HepG2 (cell line): ENCODE measurements at regions not wholly inside any gene's neighbourhood (a gene's known extent, or its start where the extent isn't known, plus 50 kb on each side); places are given as distances from the start of the nearest gene placed in this dataset.

Experiments
- ATAC-seq: fragments of 200-7000 bp; cut with Tn5 transposase; 3 replicates; pipeline ENCODE4 v1.9.1; 2020; ENCODE audit warnings: mild to moderate bottlenecking, moderate library complexity
- BruUV-seq: library from RNA; stranded (reverse); fragments of 400-500 nt; replicated peaks from 2 replicates; lab custom pipeline; 2021; lab: Mats Ljungman, UMichigan
- CTCF ChIA-PET: fragments of 300-600 bp; formaldehyde crosslinking; extraction: SDS; loops from one replicate; lab custom pipeline; 2021; ENCODE audit warnings: low total read pairs, inconsistent platforms, low intra/inter-chr PET ratio; lab: Yijun Ruan, JAX
- POLR2A ChIA-PET: fragments of 350-600 bp; sonication (Branson Sonifier 250); formaldehyde crosslinking; loops from one replicate; lab custom pipeline; 2020; ENCODE audit warnings: antibody characterized with exemption, inconsistent platforms; lab: Yijun Ruan, JAX
- DNase-seq: peaks from one replicate; pipeline ENCODE4 v3.0.0-alpha.2; 2015; ENCODE audit warnings: low spot score
- FAIRE-seq: peaks from 3 replicates; lab custom pipeline; 2011; peaks lifted over from hg19 to GRCh38; lab: Jason Lieb, UNC
- H2AFZ ChIP-seq: one replicate; pipeline ENCODE4 v1.6.1; 2011; ENCODE audit warnings: low read length, inconsistent platforms
- H3K27ac ChIP-seq: fragments of 300-600 bp; 3 replicates; pipeline ENCODE4 v1.8.0; 2011; ENCODE audit warnings: mixed run types, mild to moderate bottlenecking, mixed read lengths, low read length, inconsistent platforms; ENCODE audit not compliant: insufficient read depth; ENCODE audit errors: extremely low read length
- H3K27me3 ChIP-seq, 2 experiments: fragments of 200-600 bp in 1 of 2; 2 replicates in 1 of 2; 3 replicates in 1 of 2; pipeline versions ENCODE4 v1.6.0 to v1.8.0; 2011; ENCODE audit warnings: low read length in 2 of 2, mild to moderate bottlenecking in 2 of 2, moderate library complexity in 2 of 2, inconsistent platforms in 1 of 2; ENCODE audit not compliant: insufficient read depth in 2 of 2, control insufficient read depth in 1 of 2
- H3K36me3 ChIP-seq, 2 experiments: fragments of 200-600 bp in 1 of 2; replicated peaks in 1 of 2; 2 replicates in 1 of 2; 3 replicates in 1 of 2; pipeline versions ENCODE4 v1.5.1 to v1.8.0; 2011; ENCODE audit warnings: low read length in 2 of 2, inconsistent platforms in 1 of 2; ENCODE audit not compliant: insufficient read depth in 2 of 2, control insufficient read depth in 1 of 2
- H3K4me1 ChIP-seq: 2 replicates; pipeline ENCODE4 v1.5.1; 2012; ENCODE audit warnings: low read length, inconsistent platforms; ENCODE audit not compliant: insufficient read depth
- H3K4me2 ChIP-seq: 2 replicates; pipeline ENCODE4 v1.6.0; 2011; ENCODE audit warnings: low read depth, low read length, inconsistent platforms
- H3K4me3 ChIP-seq, 3 experiments: fragments of 200-600 bp in 1 of 3; sonication (generic), shearing (Covaris generic) in 1 of 3; replicated peaks in 1 of 3; 2 replicates each; pipeline ENCODE4 v1.5.1; 2011 to 2016; ENCODE audit warnings: low read length in 3 of 3, inconsistent platforms in 2 of 3, low read depth in 2 of 3, mild to moderate bottlenecking in 2 of 3, control low read depth in 1 of 3, mixed read lengths in 1 of 3; ENCODE audit not compliant: insufficient read depth in 1 of 3
- H3K79me2 ChIP-seq: one replicate; pipeline ENCODE4 v1.6.1; 2011; ENCODE audit warnings: low read length, inconsistent platforms; ENCODE audit not compliant: insufficient read depth
- H3K9ac ChIP-seq: 2 replicates; pipeline ENCODE4 v1.6.0; 2011; ENCODE audit warnings: mild to moderate bottlenecking, low read depth, low read length, inconsistent platforms; ENCODE audit not compliant: insufficient read depth
- H3K9me3 ChIP-seq: 2 replicates; pipeline ENCODE4 v1.5.1; 2012; ENCODE audit warnings: mild to moderate bottlenecking, low read length
- H4K20me1 ChIP-seq: 2 replicates; pipeline ENCODE4 v1.6.0; 2011; ENCODE audit warnings: inconsistent platforms, mild to moderate bottlenecking, low read length, moderate library complexity; ENCODE audit not compliant: insufficient read depth
- ARID3A ChIP-seq: IDR thresholded peaks from 2 replicates; pipeline ENCODE4 v1.6.1; 2012; ENCODE audit warnings: low read depth, low read length, improper control_type of control experiment
- ATF2 ChIP-seq: sonication (generic); formaldehyde crosslinking; IDR thresholded peaks from 2 replicates; pipeline ENCODE4 v1.4.0; 2020; ENCODE audit warnings: missing genetic modification reagents
- ATF7 ChIP-seq, 2 experiments: fragments of 450-650 bp in 1 of 2; sonication (generic) in 1 of 2; formaldehyde crosslinking in 1 of 2; IDR thresholded peaks; 2 replicates each; pipeline versions ENCODE4 v1.4.0 to v1.6.1; 2016 to 2020; ENCODE audit warnings: antibody characterized with exemption in 1 of 2, mild to moderate bottlenecking in 1 of 2, missing genetic modification reagents in 1 of 2
- CEBPZ ChIP-seq: IDR thresholded peaks from 2 replicates; pipeline ENCODE4 v1.6.1; 2012; ENCODE audit warnings: low read length, improper control_type of control experiment
- CREB1 ChIP-seq, 2 experiments: fragments of 450-650 bp in 1 of 2; IDR thresholded peaks; 2 replicates each; pipeline ENCODE4 v1.6.1; 2016 to 2017; ENCODE audit warnings: control low read depth in 1 of 2, mild to moderate bottlenecking in 1 of 2, missing compliant biosample characterization in 1 of 2, missing genetic modification characterization in 1 of 2
- HNF4A ChIP-seq: sonication (generic); formaldehyde crosslinking; IDR thresholded peaks from 2 replicates; pipeline ENCODE4 v1.4.0; 2020; ENCODE audit warnings: missing genetic modification reagents
- ZNF263 ChIP-seq: sonication (generic); formaldehyde crosslinking; IDR thresholded peaks from 2 replicates; pipeline ENCODE4 v1.4.0; 2020; ENCODE audit warnings: missing genetic modification reagents
- ZNF674 ChIP-seq: sonication (generic); formaldehyde crosslinking; IDR thresholded peaks from 2 replicates; pipeline ENCODE4 v1.5.0; 2020; ENCODE audit warnings: low read depth, mild to moderate bottlenecking, missing genetic modification reagents
- WGBS: methylation state at CpG from one replicate; pipeline ENCODE4 v1.1.6; 2017; ENCODE audit warnings: low lambda C conversion rate; 5-methylcytosine and 5-hydroxymethylcytosine counted together
- in situ Hi-C: cut with HindIII; loops from 2 replicates; pipeline ENCODE4 v1.10.0; 2017; ENCODE audit warnings: low pct_unique_long_range_greater_than_20kb; ENCODE audit not compliant: extremely low pct_ligation_motif_present
- intact Hi-C: fragments of 100-400 bp; cut with micrococcal nuclease; formaldehyde crosslinking; loops from one replicate; pipeline ENCODE4 v1.10.0; 2022; ENCODE audit not compliant: unreplicated experiment

GRCh38 chr16:9542165-9542755 is 450.8 kb downstream of the HAPSTR1 start:
- Histone ChIP-seq H3K36me3 (no peaks in the 10 kb centered on the region), H3K9me3 (peaks cover 8% of the 10 kb centered on the region), H3K9ac (no peak overlapping the region), H3K4me1 (peaks cover 16% of the 10 kb centered on the region), H3K27ac (no peak overlapping the region), H3K79me2 (no peaks in the 10 kb centered on the region), H3K4me3 (no peak overlapping the region), H3K27me3 (no peaks in the 10 kb centered on the region), H4K20me1 (no peaks in the 10 kb centered on the region), H2AFZ (no peak overlapping the region), H3K4me2 (no peak overlapping the region)
- DNase-seq: no peak
- peak; percentile 41; the same call in 1 of the 2 replicates for TF ChIP-seq CREB1 (IDR thresholded peaks at IDR 0.05)
- TF ChIP-seq CREB1 (CRISPR knock-in tag; IDR thresholded peaks at IDR 0.05): no peak
- TF ChIP-seq ZNF263 (CRISPR knock-in tag): peak; percentile 63
- no peak for TF ChIP-seq ZNF674
- FAIRE-seq: no peak
- ATAC-seq: peak; percentile 17; the same call in 2 of the 3 replicates
- intact Hi-C loops: no loop called here
- ChIA-PET CTCF (no interaction called here), POLR2A (no interaction called here)
- 29% methylated on average over 8 of the region's 8 CpGs for WGBS
- BruUV-seq: no TSS peak
- in situ Hi-C loops: no loop called here

- Histone ChIP-seq H3K27me3 (no peaks in the 10 kb centered on the region), H3K79me2 (no peaks in the 10 kb centered on the region), H4K20me1 (no peaks in the 10 kb centered on the region), H3K4me1 (peaks cover 16% of the 10 kb centered on the region), H3K36me3 (no peaks in the 10 kb centered on the region), H3K27ac (no peak overlapping the region), H3K9me3 (no peaks in the 10 kb centered on the region), H3K4me3 (no peak overlapping the region), H3K4me2 (0 out of 2 replicates have a peak overlapping the region, but pooled peaks have one; percentile 10), H2AFZ (no peak overlapping the region), H3K9ac (no peak overlapping the region)
- FAIRE-seq (no peak), DNase-seq (peak; percentile 75), ATAC-seq (peak; percentile 71)
- WGBS: 31% methylated on average over 7 of the region's 7 CpGs
- in situ Hi-C loops (no loop called here), intact Hi-C loops (no loop called here)
- no TSS peak for BruUV-seq
- ChIA-PET POLR2A (no interaction called here), CTCF (no interaction called here)
- TF ChIP-seq ARID3A (peak; percentile 86), ATF7 (IDR thresholded peaks at IDR 0.05) (peak; percentile 89), ATF7 (CRISPR knock-in tag; IDR thresholded peaks at IDR 0.05) (no peak), CEBPZ (no peak), HNF4A (CRISPR knock-in tag) (peak; percentile 74), ATF2 (CRISPR knock-in tag) (peak; percentile 66; the same call in 1 of the 2 replicates)
Measured at GRCh38 chr16:9545522-9546437, 454.3 kb downstream of the HAPSTR1 start.
